ENCODE measurements at regions not wholly inside any gene's neighbourhood (a gene's known extent, or its start where the extent isn't known, plus 50 kb on each side); places are given as distances from the start of the nearest gene placed in this dataset.

- no peak for TF ChIP-seq CTCF (IDR thresholded peaks at IDR 0.05)
- DNase-seq, result no peak
- Histone ChIP-seq H3K4me3 (no peak overlapping the region), H3K27ac (no peak overlapping the region), H3K36me3 (no peaks in the 10 kb centered on the region), H3K4me1 (no peaks in the 10 kb centered on the region), H3K9me3 (no peaks in the 10 kb centered on the region), H3K27me3 (no peaks in the 10 kb centered on the region)
- intact Hi-C loops (cut with DNase I; ENCODE audit: low total_unique reads), result no loop called here
These were observed 105.3 kb downstream of the NR2F2 start for GRCh38 chr15:96435841-96436240.

GRCh38 chr15:96440978-96441377 lies 110.5 kb downstream of the NR2F2 start:
- no peak overlapping the region for H3K27ac ChIP-seq
- H3K4me3 ChIP-seq, result no peak overlapping the region
- no peak for DNase-seq
- intact Hi-C loops (cut with DNase I; ENCODE audit: low total_unique reads), result no loop called here
- H3K27me3 ChIP-seq, result no peaks in the 10 kb centered on the region
- no peaks in the 10 kb centered on the region for H3K9me3 ChIP-seq
- TF ChIP-seq CTCF (IDR thresholded peaks at IDR 0.05), result no peak
- H3K4me1 ChIP-seq, result no peaks in the 10 kb centered on the region
- H3K36me3 ChIP-seq, result no peaks in the 10 kb centered on the region

GRCh38 chr15:96442076-96442475 lies 111.6 kb downstream of the NR2F2 start:
- no peak overlapping the region for H3K27ac ChIP-seq
- H3K27me3 ChIP-seq, result no peaks in the 10 kb centered on the region
- DNase-seq, result no peak
- no peaks in the 10 kb centered on the region for H3K4me1 ChIP-seq
- no peaks in the 10 kb centered on the region for H3K9me3 ChIP-seq
- TF ChIP-seq CTCF (IDR thresholded peaks at IDR 0.05), result no peak
- intact Hi-C loops (cut with DNase I; ENCODE audit: low total_unique reads), result no loop called here
- H3K4me3 ChIP-seq, result no peak overlapping the region
- no peaks in the 10 kb centered on the region for H3K36me3 ChIP-seq

- intact Hi-C loops (cut with DNase I; ENCODE audit: low total_unique reads), result no loop called here
- no peaks in the 10 kb centered on the region for H3K27me3 ChIP-seq
- no peak for DNase-seq
- H3K4me1 ChIP-seq, result no peaks in the 10 kb centered on the region
- H3K9me3 ChIP-seq, result no peaks in the 10 kb centered on the region
- no peak overlapping the region for H3K4me3 ChIP-seq
- TF ChIP-seq CTCF (IDR thresholded peaks at IDR 0.05), result no peak
- no peak overlapping the region for H3K27ac ChIP-seq
- H3K36me3 ChIP-seq, result no peaks in the 10 kb centered on the region
These were observed 114.4 kb downstream of the NR2F2 start for GRCh38 chr15:96444865-96445264.

- Histone ChIP-seq H3K36me3 (no peaks in the 10 kb centered on the region), H3K4me1 (no peaks in the 10 kb centered on the region), H3K27ac (no peak overlapping the region), H3K4me3 (no peak overlapping the region), H3K9me3 (no peaks in the 10 kb centered on the region), H3K27me3 (no peaks in the 10 kb centered on the region)
- no peak for TF ChIP-seq CTCF (IDR thresholded peaks at IDR 0.05)
- no peak for DNase-seq
- intact Hi-C loops (cut with DNase I; ENCODE audit: low total_unique reads), result no loop called here
These were observed 118.4 kb downstream of the NR2F2 start for GRCh38 chr15:96448923-96449322.

GRCh38 chr15:96457841-96458240 lies 127.3 kb downstream of the NR2F2 start:
- Histone ChIP-seq H3K4me1 (no peaks in the 10 kb centered on the region), H3K9me3 (no peaks in the 10 kb centered on the region), H3K27me3 (no peaks in the 10 kb centered on the region), H3K4me3 (no peak overlapping the region), H3K36me3 (no peaks in the 10 kb centered on the region), H3K27ac (no peak overlapping the region)
- intact Hi-C loops (cut with DNase I; ENCODE audit: low total_unique reads), result no loop called here
- no peak for TF ChIP-seq CTCF (IDR thresholded peaks at IDR 0.05)
- no peak for DNase-seq

Data from tibial artery (tissue), 4 donors.